ENCODE measurements at regions not wholly inside any gene's neighbourhood (a gene's known extent, or its start where the extent isn't known, plus 50 kb on each side); places are given as distances from the start of the nearest gene placed in this dataset.
"Not testable (repeated sequence)": the region's sequence is repeated elsewhere in the genome, so short reads cannot be mapped to it uniquely, and the experiment has no call there.

- no peak for DNase-seq (ENCODE audit: low read depth)
Observed at GRCh38 chr4:12932203-12932788, 551.8 kb downstream of the RAB28 start.

- DNase-seq (ENCODE audit: low read depth), result no peak
Observed at GRCh38 chr4:12929784-12930183, 554.4 kb downstream of the RAB28 start.

- no peak for DNase-seq (ENCODE audit: low read depth)
Observed at GRCh38 chr4:12928751-12929150, 555.4 kb downstream of the RAB28 start.

GRCh38 chr4:12926189-12927066 lies 557.7 kb downstream of the RAB28 start:
- no peak for DNase-seq (ENCODE audit: low read depth)

GRCh38 chr4:12924728-12925320 lies 559.3 kb downstream of the RAB28 start:
- DNase-seq (ENCODE audit: low read depth), result no peak

- no peak for DNase-seq (ENCODE audit: low read depth)
Observed at GRCh38 chr4:12924253-12924652, 559.9 kb downstream of the RAB28 start.

GRCh38 chr4:12912896-12913418 lies 571.2 kb downstream of the RAB28 start:
- no peak for DNase-seq (ENCODE audit: low read depth)

- no peak for DNase-seq (ENCODE audit: low read depth)
Observed at GRCh38 chr4:12911750-12912358, 572.3 kb downstream of the RAB28 start.

- not testable (repeated sequence) for DNase-seq (ENCODE audit: low read depth)
Observed at GRCh38 chr4:12903640-12904039, 580.5 kb downstream of the RAB28 start.

- no peak for DNase-seq (ENCODE audit: low read depth)
Observed at GRCh38 chr4:12902735-12903134, 581.4 kb downstream of the RAB28 start.

GRCh38 chr4:12897954-12898353 lies 586.2 kb downstream of the RAB28 start:
- DNase-seq (ENCODE audit: low read depth), result no peak

GRCh38 chr4:12894062-12894461 lies 590.1 kb downstream of the RAB28 start:
- DNase-seq (ENCODE audit: low read depth), result no peak

GRCh38 chr4:12889054-12889453 lies 595.1 kb downstream of the RAB28 start:
- no peak for DNase-seq (ENCODE audit: low read depth)

GRCh38 chr4:12884846-12885796 lies 599.0 kb downstream of the RAB28 start:
- DNase-seq (ENCODE audit: low read depth), result no peak

- no peak for DNase-seq (ENCODE audit: low read depth)
Observed at GRCh38 chr4:12881945-12882584, 602.1 kb downstream of the RAB28 start.

- no peak for DNase-seq (ENCODE audit: low read depth)
Observed at GRCh38 chr4:12880844-12881243, 603.3 kb downstream of the RAB28 start.

GRCh38 chr4:12879496-12879895 lies 604.6 kb downstream of the RAB28 start:
- no peak for DNase-seq (ENCODE audit: low read depth)

GRCh38 chr4:12875640-12876243 lies 608.4 kb downstream of the RAB28 start:
- DNase-seq (ENCODE audit: low read depth), result no peak

GRCh38 chr4:12873351-12873750 lies 610.8 kb downstream of the RAB28 start:
- no peak for DNase-seq (ENCODE audit: low read depth)

GRCh38 chr4:12861422-12861821 lies 622.7 kb downstream of the RAB28 start:
- no peak for DNase-seq (ENCODE audit: low read depth)
